ENCODE measurements at regions not wholly inside any gene's neighbourhood (a gene's known extent, or its start where the extent isn't known, plus 50 kb on each side); places are given as distances from the start of the nearest gene placed in this dataset.
A peak's percentile ranks its signal among the peaks of the same experiment; 100 is the strongest.

- DNase-seq (no peak), ATAC-seq (peak in 2 of 4 donors; percentile 48 to 50)
- Histone ChIP-seq H3K4me1 (peaks cover 0 to 12% (median 2%) of the 10 kb centered on the region in 12 donors), H3K27ac (peak overlapping the region in 2 of 12 donors; percentile 13 to 17), H3K27me3 (no peaks in the 10 kb centered on the region), H3K4me3 (no peak overlapping the region), H3K9me3 (no peaks in the 10 kb centered on the region), H3K36me3 (no peaks in the 10 kb centered on the region)
- no peak for TF ChIP-seq CTCF (IDR thresholded peaks at IDR 0.05)
- TF ChIP-seq POLR2A (IDR thresholded peaks at IDR 0.05) = no peak
- intact Hi-C loops (cut with DNase I) = loop anchor here in 5 of 10 donors (2.0 to 10.0 kb wide), 5 partner anchors 38 to 123 kb away; no protein-coding TSS in a partner anchor
- WGBS, 4 donors = 61 to 68% (median 63%) methylated on average over 8 of the region's 8 CpGs
These were observed 159.1 kb upstream of the EEPD1 start for GRCh38 chr7:35993676-35994606.

- Histone ChIP-seq H3K27ac (no peak overlapping the region), H3K27me3 (no peaks in the 10 kb centered on the region), H3K4me3 (no peak overlapping the region), H3K4me1 (peaks cover 0 to 12% (median 2%) of the 10 kb centered on the region in 12 donors), H3K9me3 (no peaks in the 10 kb centered on the region), H3K36me3 (no peaks in the 10 kb centered on the region)
- WGBS, 4 donors = 86 to 98% (median 89%) methylated on average over 4 of the region's 4 CpGs
- intact Hi-C loops (cut with DNase I) = loop anchor here in 3 of 10 donors (2.0 to 10.0 kb wide), 2 partner anchors 41 to 99 kb away; no protein-coding TSS in a partner anchor
- no peak for ATAC-seq
- no peak for DNase-seq
- TF ChIP-seq CTCF (IDR thresholded peaks at IDR 0.05) (no peak), POLR2A (IDR thresholded peaks at IDR 0.05) (no peak)
These were observed 157.7 kb upstream of the EEPD1 start for GRCh38 chr7:35995334-35995733.

GRCh38 chr7:35998481-35998880 is 154.6 kb upstream of the EEPD1 start:
- no peak for TF ChIP-seq POLR2A (IDR thresholded peaks at IDR 0.05)
- no peak for TF ChIP-seq CTCF (IDR thresholded peaks at IDR 0.05)
- H3K27ac ChIP-seq = no peak overlapping the region
- H3K4me1 ChIP-seq = peaks cover 0 to 11% (median 2%) of the 10 kb centered on the region in 12 donors
- intact Hi-C loops (cut with DNase I) = loop anchor here in 2 of 10 donors (10.0 kb wide), 1 partner anchor 96 kb away; no protein-coding TSS in a partner anchor
- H3K4me3 ChIP-seq = no peak overlapping the region
- peaks cover 0 to 5% (median 0%) of the 10 kb centered on the region in 12 donors for H3K9me3 ChIP-seq
- 92 to 97% (median 93%) methylated on average over 5 of the region's 5 CpGs for WGBS, 4 donors
- no peaks in the 10 kb centered on the region for H3K27me3 ChIP-seq
- no peak for DNase-seq
- H3K36me3 ChIP-seq = no peaks in the 10 kb centered on the region
- no peak for ATAC-seq

- peaks cover 0 to 5% (median 0%) of the 10 kb centered on the region in 12 donors for H3K9me3 ChIP-seq
- H3K36me3 ChIP-seq = no peaks in the 10 kb centered on the region
- no peak overlapping the region for H3K27ac ChIP-seq
- TF ChIP-seq CTCF (IDR thresholded peaks at IDR 0.05) (no peak), POLR2A (IDR thresholded peaks at IDR 0.05) (no peak)
- ATAC-seq = no peak
- 92 to 98% (median 97%) methylated on average over 3 of the region's 3 CpGs for WGBS, 4 donors
- intact Hi-C loops (cut with DNase I) = no loop called here
- DNase-seq = no peak
- H3K27me3 ChIP-seq = no peaks in the 10 kb centered on the region
- no peak overlapping the region for H3K4me3 ChIP-seq
- H3K4me1 ChIP-seq = no peaks in the 10 kb centered on the region
These were observed 151.5 kb upstream of the EEPD1 start for GRCh38 chr7:36001546-36001945.

Measured in heart left ventricle (tissue), 16 donors.